Fibroblast of lung (primary cell): ENCODE measurements at regions not wholly inside any gene's neighbourhood (a gene's known extent, or its start where the extent isn't known, plus 50 kb on each side); places are given as distances from the start of the nearest gene placed in this dataset.

Experiments
- EZH2 ChIP-seq: IDR thresholded peaks from 2 replicates; pipeline ENCODE4 v1.5.1; 2012; ENCODE audit warnings: low read length, control low read depth, mild to moderate bottlenecking; ENCODE audit errors: missing control alignments
- TF ChIP-seq, protein P1 (sequence below), 2 donors: IDR thresholded peaks in 1 of 2; conservative IDR thresholded peaks in 1 of 2; 1 replicate in 1 of 2; 2 replicates in 1 of 2; pipeline ENCODE4 v1.5.1; 2011 to 2012; ENCODE audit warnings: low read length in 2 of 2, control low read depth in 1 of 2, inconsistent platforms in 1 of 2, low read depth in 1 of 2, mild to moderate bottlenecking in 1 of 2

DNA sequence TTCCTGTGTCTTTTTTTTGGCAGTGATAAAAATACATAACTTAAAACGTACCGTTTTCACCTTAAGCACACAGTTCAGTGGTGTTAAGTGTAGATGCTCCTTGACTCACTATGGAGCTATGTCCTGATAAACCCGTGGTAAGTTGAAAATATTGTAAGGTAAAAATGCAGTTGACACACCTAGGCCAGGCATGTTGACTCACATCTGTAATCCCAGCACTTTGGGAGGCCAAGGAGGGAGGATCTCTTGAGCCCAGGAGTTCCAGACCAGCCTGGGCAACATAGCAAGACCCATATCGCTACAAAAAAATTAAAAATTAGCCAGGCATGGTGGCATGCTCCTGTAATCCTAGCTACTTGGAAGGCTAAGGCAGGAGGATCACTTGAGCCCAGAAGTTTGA is 73.6 kb upstream of the COG2 start:
- TF ChIP-seq, protein P1, sequence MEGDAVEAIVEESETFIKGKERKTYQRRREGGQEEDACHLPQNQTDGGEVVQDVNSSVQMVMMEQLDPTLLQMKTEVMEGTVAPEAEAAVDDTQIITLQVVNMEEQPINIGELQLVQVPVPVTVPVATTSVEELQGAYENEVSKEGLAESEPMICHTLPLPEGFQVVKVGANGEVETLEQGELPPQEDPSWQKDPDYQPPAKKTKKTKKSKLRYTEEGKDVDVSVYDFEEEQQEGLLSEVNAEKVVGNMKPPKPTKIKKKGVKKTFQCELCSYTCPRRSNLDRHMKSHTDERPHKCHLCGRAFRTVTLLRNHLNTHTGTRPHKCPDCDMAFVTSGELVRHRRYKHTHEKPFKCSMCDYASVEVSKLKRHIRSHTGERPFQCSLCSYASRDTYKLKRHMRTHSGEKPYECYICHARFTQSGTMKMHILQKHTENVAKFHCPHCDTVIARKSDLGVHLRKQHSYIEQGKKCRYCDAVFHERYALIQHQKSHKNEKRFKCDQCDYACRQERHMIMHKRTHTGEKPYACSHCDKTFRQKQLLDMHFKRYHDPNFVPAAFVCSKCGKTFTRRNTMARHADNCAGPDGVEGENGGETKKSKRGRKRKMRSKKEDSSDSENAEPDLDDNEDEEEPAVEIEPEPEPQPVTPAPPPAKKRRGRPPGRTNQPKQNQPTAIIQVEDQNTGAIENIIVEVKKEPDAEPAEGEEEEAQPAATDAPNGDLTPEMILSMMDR (conservative IDR thresholded peaks at IDR 0.05 in 1 of 2, IDR thresholded peaks at IDR 0.05 in 1 of 2; ENCODE audit: low read depth in 1 of 2, low read length in 2 of 2), result no peak
- no peak for TF ChIP-seq EZH2
